GM12878 (cell line): ENCODE measurements at regions not wholly inside any gene's neighbourhood (a gene's known extent, or its start where the extent isn't known, plus 50 kb on each side); places are given as distances from the start of the nearest gene placed in this dataset.

Experiments used
- CHD1 ChIP-seq: IDR thresholded peaks from 2 replicates; pipeline ENCODE4 v1.6.1; 2012; ENCODE audit warnings: low read depth, low read length, improper control_type of control experiment
- HDGF ChIP-seq: fragments of 450-650 bp; IDR thresholded peaks from 2 replicates; pipeline ENCODE4 v1.6.1; 2016; ENCODE audit warnings: antibody characterized with exemption
- MLLT1 ChIP-seq: fragments of 450-650 bp; IDR thresholded peaks from 2 replicates; pipeline ENCODE4 v1.6.1; 2016; ENCODE audit warnings: mild to moderate bottlenecking
- MYB ChIP-seq: fragments of 150-350 bp; IDR thresholded peaks from 2 replicates; pipeline ENCODE4 v1.6.1; 2014; ENCODE audit warnings: mild to moderate bottlenecking, low read depth, low read length, borderline replicate concordance
- NBN ChIP-seq: fragments of 450-650 bp; IDR thresholded peaks from 2 replicates; pipeline ENCODE4 v1.6.1; 2016
- PBX3 ChIP-seq: IDR thresholded peaks from 2 replicates; pipeline ENCODE4 v1.6.1; 2011; ENCODE audit warnings: mild to moderate bottlenecking, low read depth, low read length, moderate library complexity; ENCODE audit not compliant: insufficient replicate concordance
- PRDM15 ChIP-seq: fragments of 450-650 bp; formaldehyde crosslinking; IDR thresholded peaks from 2 replicates; pipeline ENCODE4 v1.4.0; 2020; ENCODE audit warnings: mild to moderate bottlenecking, moderate library complexity
- RBBP5 ChIP-seq: fragments of 200-600 bp; sonication (generic); conservative IDR thresholded peaks from 2 replicates; pipeline ENCODE4 v1.6.1; 2016
- SIX5 ChIP-seq: IDR thresholded peaks from 2 replicates; pipeline ENCODE4 v1.6.1; 2011; ENCODE audit warnings: mild to moderate bottlenecking, low read depth, low read length, moderate library complexity; ENCODE audit not compliant: severe bottlenecking
- SMARCA5 ChIP-seq: fragments of 450-650 bp; IDR thresholded peaks from 2 replicates; pipeline ENCODE4 v1.6.1; 2017; ENCODE audit warnings: mild to moderate bottlenecking
- TCF12 ChIP-seq: IDR thresholded peaks from 2 replicates; pipeline ENCODE4 v1.6.1; 2011; ENCODE audit warnings: low read depth, mild to moderate bottlenecking, low read length

- TF ChIP-seq MLLT1 (no peak), SIX5 (no peak), SMARCA5 (no peak), MYB (no peak), CHD1 (no peak), HDGF (no peak), NBN (no peak), PRDM15 (CRISPR knock-in tag) (no peak), TCF12 (no peak), RBBP5 (no peak), PBX3 (no peak)
Measured at GRCh38 chr21:16363518-16363917, 633.7 kb downstream of the USP25 start (continued).
